ENCODE measurements at regions not wholly inside any gene's neighbourhood (a gene's known extent, or its start where the extent isn't known, plus 50 kb on each side); places are given as distances from the start of the nearest gene placed in this dataset.

- FAIRE-seq: no peak
Measured at GRCh38 chr5:68592351-68592750, 376.8 kb downstream of the PIK3R1 start.

More at GRCh38 chr5:68592351-68592750, 376.8 kb downstream of the PIK3R1 start:
- no peaks in the 10 kb centered on the region for H3K36me3 ChIP-seq (ENCODE audit: control insufficient read depth, insufficient read depth, low read length)
- in situ Hi-C loops (cut with MboI) (no loop called here), intact Hi-C loops (cut with micrococcal nuclease) (no loop called here)
- H3K9me1 ChIP-seq (ENCODE audit: control insufficient read depth, insufficient read depth, low read length): no peaks in the 10 kb centered on the region
- H2AFZ ChIP-seq (ENCODE audit: low read depth, low read length): no peak overlapping the region
- ChIA-PET POLR2A (interaction anchor here (0.6 kb wide), 1 partner anchor 284 kb away, joined by 3 read pairs; no protein-coding TSS in a partner anchor), CTCF (ENCODE audit: low intra/inter-chr PET ratio) (no interaction called here)
- H3K27ac ChIP-seq (ENCODE audit: extremely low read depth, low read depth, low read length): no peak overlapping the region
- H3K79me2 ChIP-seq (ENCODE audit: control insufficient read depth, insufficient read depth, low read length): no peaks in the 10 kb centered on the region
- ATAC-seq (no peak), DNase-seq (ENCODE audit: extremely low read depth in 1 of 4, low spot score in 3 of 4) (no peak)
- no peaks in the 10 kb centered on the region for H3K9me3 ChIP-seq (replicated peaks; ENCODE audit: control insufficient read depth, insufficient read depth, low read depth, low read length)
- 0 out of 5 replicates have a peak, but pooled peaks cover 0 to 5% of the 10 kb centered on the region in 2 experiments for H3K27me3 ChIP-seq (ENCODE audit: control insufficient read depth in 2 of 2, insufficient read depth in 2 of 2, low read length in 2 of 2)
- 3% methylated on average over 3 of the region's 3 CpGs for WGBS (ENCODE audit: insufficient coverage, low coverage, missing lambda C conversion rate)
- no peaks in the 10 kb centered on the region for H4K20me1 ChIP-seq (replicated peaks; ENCODE audit: control insufficient read depth, insufficient read depth, low read length)
- no peaks in the 10 kb centered on the region for H3K4me1 ChIP-seq (replicated peaks in 1 of 2; ENCODE audit: control insufficient read depth in 2 of 2, insufficient read depth in 2 of 2, low read length in 2 of 2)
- H3K9ac ChIP-seq (ENCODE audit: insufficient read depth in 1 of 2, low read depth in 2 of 2, low read length in 2 of 2): no peak overlapping the region
- no peak overlapping the region for H3K4me3 ChIP-seq
- TF ChIP-seq ZFPM2 (CRISPR knock-in tag; IDR thresholded peaks at IDR 0.05) (no peak), ZNF140 (CRISPR knock-in tag; IDR thresholded peaks at IDR 0.05) (no peak), RAD51 (IDR thresholded peaks at IDR 0.05; ENCODE audit: borderline replicate concordance, low read depth) (no peak), ZBTB11 (CRISPR knock-in tag; IDR thresholded peaks at IDR 0.05) (no peak), ZBTB33 (CRISPR knock-in tag; IDR thresholded peaks at IDR 0.05) (no peak), SRSF1 (IDR thresholded peaks at IDR 0.05; ENCODE audit: low read depth, low read length) (no peak)
- H3K4me2 ChIP-seq (ENCODE audit: insufficient read depth, low read length): no peak overlapping the region
- no TSS peak for BruUV-seq (replicated peaks)

All from K562 (cell line).